Smooth muscle cell (in vitro differentiated cells): ENCODE measurements at regions not wholly inside any gene's neighbourhood (a gene's known extent, or its start where the extent isn't known, plus 50 kb on each side); places are given as distances from the start of the nearest gene placed in this dataset.
"Not testable (repeated sequence)": the region's sequence is repeated elsewhere in the genome, so short reads cannot be mapped to it uniquely, and the experiment has no call there.

Experiments used
- DNase-seq: peaks from one replicate; lab custom pipeline; 2025; ENCODE audit not compliant: unreplicated experiment; lab: John Stamatoyannopoulos, UW
- H2AFZ ChIP-seq: fragments of 200-600 bp; sonication (generic); 2 replicates; pipeline ENCODE4 v1.6.0; 2016; ENCODE audit warnings: antibody characterized with exemption, low read depth, mild to moderate bottlenecking
- H3F3A ChIP-seq: fragments of 200-600 bp; sonication (generic); 2 replicates; pipeline ENCODE4 v1.6.0; 2017; ENCODE audit warnings: antibody characterized with exemption, low read depth
- H3K27ac ChIP-seq: fragments of 200-600 bp; sonication (generic); 2 replicates; pipeline ENCODE4 v1.5.1; 2016; ENCODE audit warnings: low read depth, mild to moderate bottlenecking
- H3K27me3 ChIP-seq: fragments of 200-600 bp; sonication (generic); 2 replicates; pipeline ENCODE4 v1.6.1; 2016; ENCODE audit warnings: low read depth, mild to moderate bottlenecking
- H3K36me3 ChIP-seq: fragments of 200-600 bp; sonication (generic); 2 replicates; pipeline ENCODE4 v1.5.1; 2016; ENCODE audit warnings: low read depth
- H3K4me1 ChIP-seq: fragments of 200-600 bp; sonication (generic); 2 replicates; pipeline ENCODE4 v1.5.1; 2016; ENCODE audit warnings: low read depth
- H3K4me2 ChIP-seq: fragments of 200-600 bp; sonication (generic); 2 replicates; pipeline ENCODE4 v1.6.0; 2016; ENCODE audit warnings: mild to moderate bottlenecking
- H3K4me3 ChIP-seq: fragments of 200-600 bp; sonication (generic); 2 replicates; pipeline ENCODE4 v1.5.1; 2016; ENCODE audit warnings: mild to moderate bottlenecking
- H3K79me2 ChIP-seq: fragments of 200-600 bp; sonication (generic); 2 replicates; pipeline ENCODE4 v1.6.0; 2016; ENCODE audit warnings: low read depth, mild to moderate bottlenecking
- H3K9ac ChIP-seq: fragments of 200-600 bp; sonication (generic); 2 replicates; pipeline ENCODE4 v1.6.0; 2016; ENCODE audit warnings: low read depth
- H3K9me3 ChIP-seq: fragments of 200-600 bp; sonication (generic); replicated peaks from 2 replicates; pipeline ENCODE4 v1.5.1; 2016; ENCODE audit warnings: low read depth
- H4K20me1 ChIP-seq: fragments of 200-600 bp; sonication (generic); 2 replicates; pipeline ENCODE4 v1.6.0; 2016; ENCODE audit warnings: low read depth
- CTCF ChIP-seq: fragments of 200-600 bp; sonication (generic); IDR thresholded peaks from 2 replicates; pipeline ENCODE4 v1.5.1; 2017; ENCODE audit warnings: borderline replicate concordance, mild to moderate bottlenecking, antibody characterized with exemption; ENCODE audit not compliant: insufficient read depth, poor library complexity, severe bottlenecking
- WGBS: methylation state at CpG from one replicate; pipeline ENCODE4 v1.1.7; 2016; ENCODE audit warnings: low lambda C conversion rate; 5-methylcytosine and 5-hydroxymethylcytosine counted together

GRCh38 chrX:40987413-40987812 is 97.8 kb upstream of the USP9X start:
- Histone ChIP-seq H3K9me3 (no peaks in the 10 kb centered on the region), H2AFZ (no peak overlapping the region), H3K4me3 (no peak overlapping the region), H3K27me3 (no peaks in the 10 kb centered on the region), H3K9ac (no peak overlapping the region), H3F3A (no peaks in the 10 kb centered on the region), H3K27ac (no peak overlapping the region), H3K4me1 (no peaks in the 10 kb centered on the region), H3K4me2 (no peak overlapping the region), H3K36me3 (no peaks in the 10 kb centered on the region), H4K20me1 (no peaks in the 10 kb centered on the region), H3K79me2 (no peaks in the 10 kb centered on the region)
- WGBS = 61% methylated on average over 2 of the region's 2 CpGs
- no peak for DNase-seq
- no peak for TF ChIP-seq CTCF

- Histone ChIP-seq H3K4me1 (no peaks in the 10 kb centered on the region), H3K4me3 (no peak overlapping the region), H3K9ac (no peak overlapping the region), H3K27ac (no peak overlapping the region), H3F3A (no peaks in the 10 kb centered on the region), H3K79me2 (no peaks in the 10 kb centered on the region), H3K27me3 (no peaks in the 10 kb centered on the region), H3K9me3 (no peaks in the 10 kb centered on the region), H4K20me1 (no peaks in the 10 kb centered on the region), H3K4me2 (no peak overlapping the region), H2AFZ (no peak overlapping the region), H3K36me3 (no peaks in the 10 kb centered on the region)
- 77% methylated on average over 3 of the region's 3 CpGs for WGBS
- no peak for DNase-seq
- TF ChIP-seq CTCF = no peak
Measured at GRCh38 chrX:40988100-40988499, 97.1 kb upstream of the USP9X start.

GRCh38 chrX:40993395-40993794 is 91.8 kb upstream of the USP9X start:
- H2AFZ ChIP-seq, H3K27me3 ChIP-seq, H3K4me1 ChIP-seq, H3K79me2 ChIP-seq, H3K27ac ChIP-seq, H3F3A ChIP-seq, DNase-seq, H3K9ac ChIP-seq, H3K4me2 ChIP-seq, H4K20me1 ChIP-seq, H3K36me3 ChIP-seq, H3K9me3 ChIP-seq, H3K4me3 ChIP-seq: not testable (repeated sequence)
- 90% methylated on average over 2 of the region's 2 CpGs for WGBS

DNA sequence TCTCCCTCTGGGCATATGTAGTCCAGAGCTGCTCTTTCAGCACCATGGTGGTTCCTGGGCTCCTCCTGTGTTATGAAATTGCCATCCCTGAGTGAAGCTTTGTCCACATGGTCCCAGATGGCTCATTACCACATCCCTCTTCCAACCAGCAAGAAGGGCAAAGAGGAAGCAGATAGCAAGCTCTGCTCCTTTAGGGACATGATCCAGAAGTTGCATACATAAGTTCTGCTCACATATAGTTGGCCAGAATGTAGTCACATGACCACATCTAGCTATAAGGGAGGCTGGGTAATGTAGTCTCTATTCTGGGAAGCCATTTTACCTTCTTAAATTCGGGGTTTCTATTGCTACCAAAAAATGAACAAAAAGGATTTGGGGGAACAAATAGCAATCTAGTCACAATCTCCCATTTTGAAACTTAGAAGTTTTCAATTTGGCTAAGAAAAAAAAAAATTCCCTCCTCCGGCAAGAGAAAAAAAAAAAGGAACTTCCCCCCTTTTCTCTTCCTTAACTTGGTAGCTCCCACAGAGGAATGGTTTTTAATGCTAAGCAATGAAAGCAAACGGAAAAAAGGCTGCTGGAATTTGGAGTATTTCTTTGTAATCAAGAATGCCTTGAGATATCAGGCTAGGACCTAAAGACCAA is 88.2 kb upstream of the USP9X start:
- H4K20me1 ChIP-seq = no peaks in the 10 kb centered on the region
- peak overlapping the region; percentile 87 for H2AFZ ChIP-seq
- no peak for DNase-seq
- H3K27ac ChIP-seq = peak overlapping the region; percentile 9
- peak overlapping the region; percentile 42 for H3K4me3 ChIP-seq
- TF ChIP-seq CTCF = no peak
- H3K4me1 ChIP-seq = peaks cover 3% of the 10 kb centered on the region
- 20% methylated on average over 3 of the region's 3 CpGs for WGBS
- H3K4me2 ChIP-seq = peak overlapping the region; percentile 78
- no peaks in the 10 kb centered on the region for H3K9me3 ChIP-seq
- peak overlapping the region; percentile 53 for H3K9ac ChIP-seq
- no peaks in the 10 kb centered on the region for H3K79me2 ChIP-seq
- no peaks in the 10 kb centered on the region for H3K36me3 ChIP-seq
- no peaks in the 10 kb centered on the region for H3K27me3 ChIP-seq
- no peaks in the 10 kb centered on the region for H3F3A ChIP-seq
